GM23338 (cell line): ENCODE measurements at regions not wholly inside any gene's neighbourhood (a gene's known extent, or its start where the extent isn't known, plus 50 kb on each side); places are given as distances from the start of the nearest gene placed in this dataset.
"Not testable (repeated sequence)": the region's sequence is repeated elsewhere in the genome, so short reads cannot be mapped to it uniquely, and the experiment has no call there.

Experiments
- ATAC-seq: fragments of 200-7000 bp; cut with Tn5 transposase; 3 replicates; pipeline ENCODE4 v1.9.1; 2020
- DNase-seq: peaks from one replicate; pipeline ENCODE4 v3.0.0-alpha.2; 2015; ENCODE audit warnings: low spot score
- H2AFZ ChIP-seq: fragments of 200-600 bp; sonication (generic); 2 replicates; pipeline ENCODE4 v1.8.0; 2016; ENCODE audit warnings: antibody characterized with exemption, mild to moderate bottlenecking, moderate library complexity
- H3F3A ChIP-seq: fragments of 200-600 bp; sonication (generic); replicated peaks from 2 replicates; pipeline ENCODE4 v1.8.0; 2017; ENCODE audit warnings: antibody characterized with exemption, mixed run types, low read depth
- H3K27ac ChIP-seq: fragments of 200-600 bp; sonication (generic); 2 replicates; pipeline ENCODE4 v1.6.1; 2016; ENCODE audit warnings: low read depth
- H3K27me3 ChIP-seq: fragments of 200-600 bp; sonication (generic); 2 replicates; pipeline ENCODE4 v1.8.0; 2016; ENCODE audit warnings: mild to moderate bottlenecking, mixed run types, moderate library complexity; ENCODE audit not compliant: insufficient read depth
- H3K36me3 ChIP-seq: fragments of 200-600 bp; sonication (generic); 2 replicates; pipeline ENCODE4 v1.8.0; 2016; ENCODE audit warnings: mild to moderate bottlenecking; ENCODE audit not compliant: insufficient read depth
- H3K4me1 ChIP-seq: fragments of 200-600 bp; sonication (generic); 2 replicates; pipeline ENCODE4 v1.8.0; 2016; ENCODE audit warnings: mild to moderate bottlenecking, moderate library complexity; ENCODE audit not compliant: insufficient read depth
- H3K4me2 ChIP-seq: fragments of 200-600 bp; sonication (generic); 2 replicates; pipeline ENCODE4 v1.7.1; 2017; ENCODE audit warnings: mixed run types
- H3K4me3 ChIP-seq: fragments of 200-600 bp; sonication (generic); 2 replicates; pipeline ENCODE4 v1.6.1; 2016; ENCODE audit warnings: mixed run types
- H3K79me2 ChIP-seq: fragments of 200-600 bp; sonication (generic); replicated peaks from 2 replicates; pipeline ENCODE4 v1.8.0; 2017; ENCODE audit warnings: mild to moderate bottlenecking; ENCODE audit not compliant: insufficient read depth
- H3K9me2 ChIP-seq: fragments of 200-600 bp; sonication (generic); 2 replicates; pipeline ENCODE4 v1.8.0; 2017; ENCODE audit not compliant: insufficient read depth
- H4K20me1 ChIP-seq: fragments of 200-600 bp; sonication (generic); replicated peaks from 2 replicates; pipeline ENCODE4 v1.8.0; 2017; ENCODE audit warnings: mild to moderate bottlenecking; ENCODE audit not compliant: insufficient read depth
- H3K27ac Mint-ChIP-seq: 2 replicates; pipeline ENCODE4 v1.8.0; 2020; ENCODE audit warnings: inconsistent platforms, mild to moderate bottlenecking, moderate library complexity, mixed read lengths
- H3K27me3 Mint-ChIP-seq: 3 replicates; pipeline ENCODE4 v1.8.0; 2022; ENCODE audit warnings: low read depth, mild to moderate bottlenecking, moderate library complexity, mixed read lengths, inconsistent platforms; ENCODE audit not compliant: insufficient read depth, poor library complexity
- H3K36me3 Mint-ChIP-seq: 3 replicates; pipeline ENCODE4 v1.8.0; 2021; ENCODE audit warnings: low read depth, mild to moderate bottlenecking, inconsistent platforms, moderate library complexity, mixed read lengths
- H3K4me1 Mint-ChIP-seq: 3 replicates; pipeline ENCODE4 v1.8.0; 2020; ENCODE audit warnings: mild to moderate bottlenecking, inconsistent platforms, mixed read lengths
- H3K4me3 Mint-ChIP-seq: 3 replicates; pipeline ENCODE4 v1.8.0; 2021; ENCODE audit warnings: moderate library complexity, mild to moderate bottlenecking, inconsistent platforms, mixed read lengths
- H3K9me3 Mint-ChIP-seq: 3 replicates; pipeline ENCODE4 v1.8.0; 2020; ENCODE audit warnings: moderate library complexity, mild to moderate bottlenecking, inconsistent platforms, mixed read lengths
- POLR2AphosphoS5 ChIP-seq: IDR thresholded peaks from 2 replicates; pipeline ENCODE4 v1.6.1; 2016; ENCODE audit warnings: antibody characterized with exemption, low read depth
- ZNF462 ChIP-seq: fragments of 250-450 bp; sonication (Bioruptor Pico); IDR thresholded peaks from 2 replicates; pipeline ENCODE4 v1.5.0; 2020; ENCODE audit warnings: mild to moderate bottlenecking, moderate library complexity

DNA sequence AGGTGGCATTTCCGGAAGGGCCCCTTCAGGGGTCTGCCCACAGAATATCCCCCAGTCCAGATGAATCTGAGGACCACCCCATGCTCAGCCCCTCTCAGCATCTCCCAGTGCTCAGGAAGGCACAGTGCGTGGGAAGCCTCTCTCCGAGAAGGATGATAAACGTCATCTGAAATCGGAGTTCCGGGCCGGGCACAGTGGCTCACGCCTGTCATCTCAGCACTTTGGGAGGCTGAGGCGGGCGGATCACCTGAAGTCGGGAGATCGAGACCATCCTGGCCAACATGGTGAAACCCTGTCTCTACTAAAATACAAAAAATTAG lies 74.5 kb upstream of the PPP1R26 start:
- DNase-seq, ATAC-seq, H4K20me1 ChIP-seq, H3K27ac ChIP-seq, H3K4me2 ChIP-seq, H3K4me3 ChIP-seq, H3K27ac Mint-ChIP-seq, H3K79me2 ChIP-seq, H3K9me2 ChIP-seq, H3K9me3 Mint-ChIP-seq, H3F3A ChIP-seq, H3K36me3 Mint-ChIP-seq, H3K4me1 ChIP-seq, H3K4me3 Mint-ChIP-seq, H3K4me1 Mint-ChIP-seq, H2AFZ ChIP-seq, H3K36me3 ChIP-seq, H3K27me3 ChIP-seq: not testable (repeated sequence)
- H3K27me3 Mint-ChIP-seq: peaks cover 15% of the 10 kb centered on the region

GRCh38 chr9:135408476-135409254 lies 70.9 kb upstream of the PPP1R26 start:
- no peaks in the 10 kb centered on the region for H3K27me3 ChIP-seq
- Mint-ChIP-seq H3K9me3 (peaks cover 9% of the 10 kb centered on the region; the same call in 2 of the 3 replicates), H3K4me1 (no peaks in the 10 kb centered on the region), H3K27ac (no peak overlapping the region), H3K27me3 (peaks cover 8% of the 10 kb centered on the region), H3K4me3 (no peak overlapping the region), H3K36me3 (no peaks in the 10 kb centered on the region)
- H3F3A ChIP-seq: no peaks in the 10 kb centered on the region
- ATAC-seq (no peak), DNase-seq (no peak)
- TF ChIP-seq POLR2AphosphoS5 (no peak), ZNF462 (CRISPR knock-in tag) (no peak)
- no peak overlapping the region for H3K4me3 ChIP-seq
- no peak overlapping the region for H3K27ac ChIP-seq
- no peak overlapping the region for H2AFZ ChIP-seq
- no peaks in the 10 kb centered on the region for H3K36me3 ChIP-seq
- H3K9me2 ChIP-seq: no peaks in the 10 kb centered on the region
- H3K79me2 ChIP-seq: no peaks in the 10 kb centered on the region
- no peaks in the 10 kb centered on the region for H3K4me1 ChIP-seq
- H3K4me2 ChIP-seq: no peak overlapping the region
- H4K20me1 ChIP-seq: no peaks in the 10 kb centered on the region
